DND-41 (cell line): ENCODE measurements at regions not wholly inside any gene's neighbourhood (a gene's known extent, or its start where the extent isn't known, plus 50 kb on each side); places are given as distances from the start of the nearest gene placed in this dataset.

Source experiments
- ATAC-seq: fragments of 200-7000 bp; cut with Tn5 transposase; 3 replicates; pipeline ENCODE4 v1.9.1; 2021; ENCODE audit warnings: low read depth; ENCODE audit not compliant: insufficient read depth
- DNase-seq: peaks from one replicate; pipeline ENCODE4 v3.0.0-alpha.2; 2020
- H2AFZ ChIP-seq: 2 replicates; pipeline ENCODE4 v1.6.0; 2012; ENCODE audit warnings: low read depth, low read length
- H3K27ac ChIP-seq: 2 replicates; pipeline ENCODE4 v1.5.1; 2012; ENCODE audit warnings: low read length, inconsistent platforms
- H3K27me3 ChIP-seq: fragments of 200-600 bp; sonication (generic); 2 replicates; pipeline ENCODE4 v1.6.0; 2012; ENCODE audit warnings: low read length, mild to moderate bottlenecking, inconsistent platforms; ENCODE audit not compliant: insufficient read depth, poor library complexity
- H3K36me3 ChIP-seq: 2 replicates; pipeline ENCODE4 v1.5.1; 2012; ENCODE audit warnings: low read length, inconsistent platforms; ENCODE audit not compliant: insufficient read depth
- H3K4me1 ChIP-seq: 2 replicates; pipeline ENCODE4 v1.5.1; 2012; ENCODE audit warnings: mild to moderate bottlenecking, low read length; ENCODE audit not compliant: insufficient read depth
- H3K4me2 ChIP-seq: 2 replicates; pipeline ENCODE4 v1.6.0; 2012; ENCODE audit warnings: mild to moderate bottlenecking, moderate library complexity, low read length, inconsistent platforms; ENCODE audit not compliant: insufficient read depth
- H3K4me3 ChIP-seq, 2 experiments: fragments of 200-600 bp in 1 of 2; shearing (Covaris generic) in 1 of 2; 2 replicates each; pipeline ENCODE4 v1.5.1; 2012 to 2016; ENCODE audit warnings: inconsistent platforms in 2 of 2, low read length in 2 of 2, mild to moderate bottlenecking in 2 of 2, low read depth in 1 of 2, moderate library complexity in 1 of 2
- H3K79me2 ChIP-seq: 2 replicates; pipeline ENCODE4 v1.6.0; 2012; ENCODE audit warnings: low read length, inconsistent platforms; ENCODE audit not compliant: insufficient read depth
- H3K9ac ChIP-seq: 2 replicates; pipeline ENCODE4 v1.6.0; 2012; ENCODE audit warnings: low read depth, mild to moderate bottlenecking, inconsistent platforms, low read length, moderate library complexity
- H3K9me3 ChIP-seq: 2 replicates; pipeline ENCODE4 v1.5.1; 2012; ENCODE audit warnings: low read length, moderate library complexity, mild to moderate bottlenecking, inconsistent platforms; ENCODE audit not compliant: insufficient read depth, severe bottlenecking
- H4K20me1 ChIP-seq: 2 replicates; pipeline ENCODE4 v1.6.0; 2012; ENCODE audit warnings: low read length; ENCODE audit not compliant: insufficient read depth
- CTCF ChIP-seq: IDR thresholded peaks from 2 replicates; pipeline ENCODE4 v1.5.1; 2012; ENCODE audit warnings: borderline replicate concordance, low read length, moderate library complexity, mild to moderate bottlenecking; ENCODE audit not compliant: poor library complexity, severe bottlenecking; ENCODE audit errors: extremely low read depth
- EZH2 ChIP-seq: IDR thresholded peaks from 3 replicates; pipeline ENCODE4 v1.6.1; 2012; ENCODE audit warnings: borderline replicate concordance, low read depth, mild to moderate bottlenecking, moderate library complexity, low read length, inconsistent platforms; ENCODE audit not compliant: severe bottlenecking

- Histone ChIP-seq H3K4me1 (no peaks in the 10 kb centered on the region), H3K4me3 (no peak overlapping the region), H4K20me1 (no peaks in the 10 kb centered on the region), H3K9me3 (no peaks in the 10 kb centered on the region), H3K27ac (no peak overlapping the region), H3K27me3 (peaks cover 3% of the 10 kb centered on the region), H3K79me2 (no peaks in the 10 kb centered on the region), H3K4me2 (no peak overlapping the region), H2AFZ (no peak overlapping the region), H3K9ac (no peak overlapping the region), H3K36me3 (no peaks in the 10 kb centered on the region)
- no peak for ATAC-seq
- no peak for DNase-seq
- TF ChIP-seq EZH2 (no peak), CTCF (no peak)
Observed at GRCh38 chr11:134471716-134472455, 59.8 kb upstream of the B3GAT1 start.

GRCh38 chr11:134471087-134471715 lies 59.2 kb upstream of the B3GAT1 start:
- Histone ChIP-seq H3K4me2 (no peak overlapping the region), H3K4me1 (no peaks in the 10 kb centered on the region), H3K79me2 (no peaks in the 10 kb centered on the region), H3K4me3 (no peak overlapping the region), H3K27ac (no peak overlapping the region), H3K27me3 (peaks cover 3% of the 10 kb centered on the region), H4K20me1 (no peaks in the 10 kb centered on the region), H3K9me3 (no peaks in the 10 kb centered on the region), H3K9ac (no peak overlapping the region), H2AFZ (no peak overlapping the region), H3K36me3 (no peaks in the 10 kb centered on the region)
- no peak for DNase-seq
- no peak for TF ChIP-seq EZH2
- TF ChIP-seq CTCF, result no peak
- no peak for ATAC-seq

DNA sequence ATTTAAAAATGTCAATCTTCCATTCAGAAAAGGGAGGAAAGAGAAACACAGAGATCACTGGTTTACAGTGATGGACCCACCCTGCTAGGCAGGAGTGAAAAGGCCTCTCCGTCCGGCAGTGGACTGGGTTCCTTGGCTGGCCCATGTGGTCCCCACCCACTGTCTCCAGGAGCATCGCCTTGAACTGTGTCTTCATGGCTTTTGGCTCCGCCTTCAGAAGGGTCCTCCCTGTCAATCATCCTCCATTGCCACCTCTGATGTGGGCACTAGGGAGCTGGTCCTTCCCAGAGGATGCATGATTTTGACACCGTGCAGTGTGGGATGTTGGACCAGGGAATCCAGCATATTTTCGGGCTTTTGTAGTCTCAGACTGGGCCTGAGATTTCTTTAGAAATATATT lies 58.2 kb upstream of the B3GAT1 start:
- ATAC-seq, result no peak
- no peaks in the 10 kb centered on the region for H3K79me2 ChIP-seq
- H3K4me3 ChIP-seq, result no peak overlapping the region
- no peaks in the 10 kb centered on the region for H3K4me1 ChIP-seq
- no peak overlapping the region for H3K9ac ChIP-seq
- no peak for DNase-seq
- no peaks in the 10 kb centered on the region for H4K20me1 ChIP-seq
- H3K27me3 ChIP-seq, result peaks cover 3% of the 10 kb centered on the region
- no peak for TF ChIP-seq CTCF
- TF ChIP-seq EZH2, result no peak
- H3K9me3 ChIP-seq, result no peaks in the 10 kb centered on the region
- no peak overlapping the region for H3K4me2 ChIP-seq
- H3K36me3 ChIP-seq, result no peaks in the 10 kb centered on the region
- no peak overlapping the region for H2AFZ ChIP-seq
- no peak overlapping the region for H3K27ac ChIP-seq
